ENCODE measurements at regions not wholly inside any gene's neighbourhood (a gene's known extent, or its start where the extent isn't known, plus 50 kb on each side); places are given as distances from the start of the nearest gene placed in this dataset.

GRCh38 chr5:68352166-68352565 is 136.6 kb downstream of the PIK3R1 start:
- no peak for DNase-seq

GRCh38 chr5:68353605-68354004 is 138.0 kb downstream of the PIK3R1 start:
- DNase-seq = no peak

- DNase-seq = no peak
Measured at GRCh38 chr5:68354315-68354714, 138.8 kb downstream of the PIK3R1 start.

GRCh38 chr5:68356216-68356615 is 140.7 kb downstream of the PIK3R1 start:
- DNase-seq = no peak

GRCh38 chr5:68356623-68357022 is 141.1 kb downstream of the PIK3R1 start:
- no peak for DNase-seq

- no peak for DNase-seq
Measured at GRCh38 chr5:68359699-68360098, 144.1 kb downstream of the PIK3R1 start.

- no peak for DNase-seq
Measured at GRCh38 chr5:68362331-68362730, 146.8 kb downstream of the PIK3R1 start.

GRCh38 chr5:68365889-68366288 is 150.3 kb downstream of the PIK3R1 start:
- DNase-seq = no peak

GRCh38 chr5:68367287-68367686 is 151.7 kb downstream of the PIK3R1 start:
- DNase-seq = no peak

- no peak for DNase-seq
Measured at GRCh38 chr5:68367717-68368116, 152.2 kb downstream of the PIK3R1 start.

GRCh38 chr5:68368311-68369022 is 152.9 kb downstream of the PIK3R1 start:
- no peak for DNase-seq

GRCh38 chr5:68369023-68369359 is 153.4 kb downstream of the PIK3R1 start:
- no peak for DNase-seq

GRCh38 chr5:68369457-68370125 is 154.0 kb downstream of the PIK3R1 start:
- no peak for DNase-seq

- no peak for DNase-seq
Measured at GRCh38 chr5:68370196-68370595, 154.6 kb downstream of the PIK3R1 start.

- DNase-seq = no peak
Measured at GRCh38 chr5:68371607-68372006, 156.1 kb downstream of the PIK3R1 start.

GRCh38 chr5:68372161-68372560 is 156.6 kb downstream of the PIK3R1 start:
- DNase-seq = no peak

- DNase-seq = no peak
Measured at GRCh38 chr5:68373050-68373449, 157.5 kb downstream of the PIK3R1 start.

GRCh38 chr5:68374796-68375518 is 159.4 kb downstream of the PIK3R1 start:
- DNase-seq = no peak

GRCh38 chr5:68375540-68375939 is 160.0 kb downstream of the PIK3R1 start:
- no peak for DNase-seq

GRCh38 chr5:68376935-68377334 is 161.4 kb downstream of the PIK3R1 start:
- peak in 1 of 3 donors; percentile 30 for DNase-seq

- DNase-seq = no peak
Measured at GRCh38 chr5:68377733-68378132, 162.2 kb downstream of the PIK3R1 start.

GRCh38 chr5:68378204-68378820 is 162.8 kb downstream of the PIK3R1 start:
- no peak for DNase-seq

All from muscle of back (tissue), 3 donors.